Astrocyte of the cerebellum (primary cell): ENCODE measurements at regions not wholly inside any gene's neighbourhood (a gene's known extent, or its start where the extent isn't known, plus 50 kb on each side); places are given as distances from the start of the nearest gene placed in this dataset.

Source experiments
- DNase-seq: peaks from one replicate; pipeline ENCODE4 v3.0.0-alpha.2; 2011; ENCODE audit warnings: low read depth
- H3K4me3 ChIP-seq: 2 replicates; pipeline ENCODE4 v1.5.1; 2011; ENCODE audit warnings: mild to moderate bottlenecking, low read depth, low read length, moderate library complexity
- CTCF ChIP-seq: IDR thresholded peaks from 2 replicates; pipeline ENCODE4 v1.5.1; 2012; ENCODE audit warnings: low read length, low read depth, moderate library complexity, mild to moderate bottlenecking; ENCODE audit errors: missing control alignments
- in situ Hi-C: cut with HindIII; loops from 2 replicates; pipeline ENCODE4 v1.10.0; 2017; ENCODE audit warnings: low sequenced_read_pairs

GRCh38 chr6:164243949-164244348 lies 829.4 kb downstream of the QKI start:
- in situ Hi-C loops, result no loop called here
- TF ChIP-seq CTCF, result no peak
- no peak for DNase-seq
- H3K4me3 ChIP-seq, result no peak overlapping the region

GRCh38 chr6:164243012-164243610 lies 828.6 kb downstream of the QKI start:
- in situ Hi-C loops, result no loop called here
- DNase-seq, result no peak
- TF ChIP-seq CTCF, result no peak
- no peak overlapping the region for H3K4me3 ChIP-seq

- in situ Hi-C loops, result no loop called here
- no peak overlapping the region for H3K4me3 ChIP-seq
- DNase-seq, result no peak
- no peak for TF ChIP-seq CTCF
Measured at GRCh38 chr6:164230804-164231203, 816.3 kb downstream of the QKI start.

GRCh38 chr6:164230259-164230658 lies 815.7 kb downstream of the QKI start:
- no peak overlapping the region for H3K4me3 ChIP-seq
- DNase-seq, result no peak
- TF ChIP-seq CTCF, result no peak
- in situ Hi-C loops, result no loop called here

GRCh38 chr6:164229716-164230115 lies 815.2 kb downstream of the QKI start:
- in situ Hi-C loops, result no loop called here
- no peak for DNase-seq
- no peak overlapping the region for H3K4me3 ChIP-seq
- TF ChIP-seq CTCF, result no peak

- H3K4me3 ChIP-seq, result no peak overlapping the region
- DNase-seq, result no peak
- no peak for TF ChIP-seq CTCF
- in situ Hi-C loops, result no loop called here
Measured at GRCh38 chr6:164227952-164228522, 813.5 kb downstream of the QKI start.
